ENCODE measurements at regions not wholly inside any gene's neighbourhood (a gene's known extent, or its start where the extent isn't known, plus 50 kb on each side); places are given as distances from the start of the nearest gene placed in this dataset.

GRCh38 chr20:60123096-60123495 lies 164.9 kb downstream of the CDH26 start:
- H3K9me1 ChIP-seq (ENCODE audit: insufficient read depth, low read length), result no peaks in the 10 kb centered on the region
- no peak overlapping the region for H3K14ac ChIP-seq (replicated peaks; ENCODE audit: low read depth, low read length)
- CTCF ChIA-PET, result interaction anchor here (0.5 kb wide), 1 partner anchor 138 kb away, joined by 3 read pairs; no protein-coding TSS in a partner anchor
- H3K36me3 ChIP-seq (ENCODE audit: control insufficient read depth, insufficient read depth, low read length), result no peaks in the 10 kb centered on the region
- no peaks in the 10 kb centered on the region for H3K4me1 ChIP-seq (ENCODE audit: control insufficient read depth, insufficient read depth, low read length)
- no peak overlapping the region for H3K23ac ChIP-seq (ENCODE audit: low read depth, low read length)
- H3K18ac ChIP-seq (ENCODE audit: low read depth, low read length), result no peak overlapping the region
- H2AFZ ChIP-seq (replicated peaks; ENCODE audit: low read length, poor library complexity), result no peak overlapping the region
- H3K27me3 ChIP-seq (ENCODE audit: control insufficient read depth, insufficient read depth, low read length), result no peaks in the 10 kb centered on the region; the same call in none of the 2 replicates
- no peak overlapping the region for H4K91ac ChIP-seq (ENCODE audit: insufficient read depth, low read depth, low read length)
- H3K4ac ChIP-seq (ENCODE audit: low read depth, low read length), result no peak overlapping the region
- WGBS, 2 experiments (ENCODE audit: extremely low coverage in 2 of 2, insufficient read length in 1 of 2), result 40% methylated on average over 1 of the region's 8 CpGs; no CpG with 5 or more reads in 1 of the 2 experiments
- H2AK5ac ChIP-seq (ENCODE audit: low read depth, low read length), result no peak overlapping the region
- no peak overlapping the region for H3K4me3 ChIP-seq (ENCODE audit: insufficient read depth, low read depth, low read length)
- no peak overlapping the region for H3K4me2 ChIP-seq (ENCODE audit: low read depth, low read length)
- H4K8ac ChIP-seq (ENCODE audit: low read depth in 2 of 2, low read length in 2 of 2), result no peak overlapping the region
- H3K9ac ChIP-seq (ENCODE audit: low read depth, low read length), result no peak overlapping the region
- no peak overlapping the region for H2BK120ac ChIP-seq (ENCODE audit: low read depth, low read length)
- TF ChIP-seq, protein P1, sequence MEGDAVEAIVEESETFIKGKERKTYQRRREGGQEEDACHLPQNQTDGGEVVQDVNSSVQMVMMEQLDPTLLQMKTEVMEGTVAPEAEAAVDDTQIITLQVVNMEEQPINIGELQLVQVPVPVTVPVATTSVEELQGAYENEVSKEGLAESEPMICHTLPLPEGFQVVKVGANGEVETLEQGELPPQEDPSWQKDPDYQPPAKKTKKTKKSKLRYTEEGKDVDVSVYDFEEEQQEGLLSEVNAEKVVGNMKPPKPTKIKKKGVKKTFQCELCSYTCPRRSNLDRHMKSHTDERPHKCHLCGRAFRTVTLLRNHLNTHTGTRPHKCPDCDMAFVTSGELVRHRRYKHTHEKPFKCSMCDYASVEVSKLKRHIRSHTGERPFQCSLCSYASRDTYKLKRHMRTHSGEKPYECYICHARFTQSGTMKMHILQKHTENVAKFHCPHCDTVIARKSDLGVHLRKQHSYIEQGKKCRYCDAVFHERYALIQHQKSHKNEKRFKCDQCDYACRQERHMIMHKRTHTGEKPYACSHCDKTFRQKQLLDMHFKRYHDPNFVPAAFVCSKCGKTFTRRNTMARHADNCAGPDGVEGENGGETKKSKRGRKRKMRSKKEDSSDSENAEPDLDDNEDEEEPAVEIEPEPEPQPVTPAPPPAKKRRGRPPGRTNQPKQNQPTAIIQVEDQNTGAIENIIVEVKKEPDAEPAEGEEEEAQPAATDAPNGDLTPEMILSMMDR (conservative IDR thresholded peaks at IDR 0.05; ENCODE audit: low read depth, low read length), result no peak
- TF ChIP-seq NFE2L2 (IDR thresholded peaks at IDR 0.05; ENCODE audit: low read depth, low read length) (no peak), FOS (IDR thresholded peaks at IDR 0.05; ENCODE audit: low read depth, low read length) (no peak), RCOR1 (IDR thresholded peaks at IDR 0.05; ENCODE audit: insufficient replicate concordance, low read length) (no peak), MXI1 (IDR thresholded peaks at IDR 0.05; ENCODE audit: borderline replicate concordance, low read depth, low read length) (no peak), CEBPB (IDR thresholded peaks at IDR 0.05; ENCODE audit: low read depth, low read length) (no peak), RFX5 (IDR thresholded peaks at IDR 0.05; ENCODE audit: low read depth, low read length) (no peak), BHLHE40 (IDR thresholded peaks at IDR 0.05; ENCODE audit: low read depth, low read length) (no peak)
- TF ChIP-seq, protein P2, sequence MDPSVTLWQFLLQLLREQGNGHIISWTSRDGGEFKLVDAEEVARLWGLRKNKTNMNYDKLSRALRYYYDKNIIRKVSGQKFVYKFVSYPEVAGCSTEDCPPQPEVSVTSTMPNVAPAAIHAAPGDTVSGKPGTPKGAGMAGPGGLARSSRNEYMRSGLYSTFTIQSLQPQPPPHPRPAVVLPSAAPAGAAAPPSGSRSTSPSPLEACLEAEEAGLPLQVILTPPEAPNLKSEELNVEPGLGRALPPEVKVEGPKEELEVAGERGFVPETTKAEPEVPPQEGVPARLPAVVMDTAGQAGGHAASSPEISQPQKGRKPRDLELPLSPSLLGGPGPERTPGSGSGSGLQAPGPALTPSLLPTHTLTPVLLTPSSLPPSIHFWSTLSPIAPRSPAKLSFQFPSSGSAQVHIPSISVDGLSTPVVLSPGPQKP (IDR thresholded peaks at IDR 0.05; ENCODE audit: borderline replicate concordance, low read depth, low read length), result no peak
- TF ChIP-seq, protein P3, sequence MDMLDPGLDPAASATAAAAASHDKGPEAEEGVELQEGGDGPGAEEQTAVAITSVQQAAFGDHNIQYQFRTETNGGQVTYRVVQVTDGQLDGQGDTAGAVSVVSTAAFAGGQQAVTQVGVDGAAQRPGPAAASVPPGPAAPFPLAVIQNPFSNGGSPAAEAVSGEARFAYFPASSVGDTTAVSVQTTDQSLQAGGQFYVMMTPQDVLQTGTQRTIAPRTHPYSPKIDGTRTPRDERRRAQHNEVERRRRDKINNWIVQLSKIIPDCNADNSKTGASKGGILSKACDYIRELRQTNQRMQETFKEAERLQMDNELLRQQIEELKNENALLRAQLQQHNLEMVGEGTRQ (IDR thresholded peaks at IDR 0.05; ENCODE audit: low read depth, low read length), result no peak
- DNase-seq, result no peak
- H2BK15ac ChIP-seq (ENCODE audit: low read depth, low read length), result no peak overlapping the region
- H3K79me1 ChIP-seq (ENCODE audit: low read depth in 1 of 2, low read length in 2 of 2), result no peaks in the 10 kb centered on the region
- H3K9me3 ChIP-seq (ENCODE audit: control insufficient read depth, insufficient read depth, low read length), result no peaks in the 10 kb centered on the region
- ATAC-seq (ENCODE audit: low read depth), result no peak
- H2BK20ac ChIP-seq (ENCODE audit: low read depth, low read length), result no peak overlapping the region
- no peak overlapping the region for H3K27ac ChIP-seq (ENCODE audit: insufficient read depth, low read length)
- no peak overlapping the region for H2AK9ac ChIP-seq (replicated peaks; ENCODE audit: low read depth, low read length, poor library complexity)
- dilution Hi-C loops (cut with HindIII; ENCODE audit: low sequenced_read_pairs, unreplicated experiment), result no loop called here
- no TSS peak for BruUV-seq (replicated peaks)
- H4K5ac ChIP-seq (ENCODE audit: low read depth, low read length), result no peak overlapping the region
- intact Hi-C loops (cut with micrococcal nuclease), result no loop called here
- POLR2A ChIA-PET (ENCODE audit: unreplicated experiment), result no interaction called here
- H4K20me1 ChIP-seq (ENCODE audit: insufficient read depth, low read length), result no peaks in the 10 kb centered on the region
- H3K56ac ChIP-seq (ENCODE audit: extremely low read depth, insufficient read depth, low read length), result no peak overlapping the region
- no peak overlapping the region for H2BK5ac ChIP-seq (ENCODE audit: low read depth, low read length, poor library complexity, severe bottlenecking)
- in situ Hi-C loops (cut with MboI; ENCODE audit: low sequenced_read_pairs), result no loop called here
